ENCODE measurements at regions not wholly inside any gene's neighbourhood (a gene's known extent, or its start where the extent isn't known, plus 50 kb on each side); places are given as distances from the start of the nearest gene placed in this dataset.

- TF ChIP-seq POLR2A (IDR thresholded peaks at IDR 0.05; ENCODE audit: low read depth, low read length) (no peak), EP300 (IDR thresholded peaks at IDR 0.05; ENCODE audit: borderline replicate concordance in 1 of 2, control insufficient read depth in 1 of 2, low read depth in 2 of 2, low read length in 2 of 2) (no peak), KDM1A (IDR thresholded peaks at IDR 0.05; ENCODE audit: borderline replicate concordance) (no peak), YY1 (IDR thresholded peaks at IDR 0.05; ENCODE audit: low read depth, low read length) (no peak), RFX5 (IDR thresholded peaks at IDR 0.05; ENCODE audit: low read depth, low read length) (no peak), ATF3 (IDR thresholded peaks at IDR 0.05; ENCODE audit: borderline replicate concordance, extremely low read depth, low read depth, low read length) (no peak)
- TF ChIP-seq, protein P1, sequence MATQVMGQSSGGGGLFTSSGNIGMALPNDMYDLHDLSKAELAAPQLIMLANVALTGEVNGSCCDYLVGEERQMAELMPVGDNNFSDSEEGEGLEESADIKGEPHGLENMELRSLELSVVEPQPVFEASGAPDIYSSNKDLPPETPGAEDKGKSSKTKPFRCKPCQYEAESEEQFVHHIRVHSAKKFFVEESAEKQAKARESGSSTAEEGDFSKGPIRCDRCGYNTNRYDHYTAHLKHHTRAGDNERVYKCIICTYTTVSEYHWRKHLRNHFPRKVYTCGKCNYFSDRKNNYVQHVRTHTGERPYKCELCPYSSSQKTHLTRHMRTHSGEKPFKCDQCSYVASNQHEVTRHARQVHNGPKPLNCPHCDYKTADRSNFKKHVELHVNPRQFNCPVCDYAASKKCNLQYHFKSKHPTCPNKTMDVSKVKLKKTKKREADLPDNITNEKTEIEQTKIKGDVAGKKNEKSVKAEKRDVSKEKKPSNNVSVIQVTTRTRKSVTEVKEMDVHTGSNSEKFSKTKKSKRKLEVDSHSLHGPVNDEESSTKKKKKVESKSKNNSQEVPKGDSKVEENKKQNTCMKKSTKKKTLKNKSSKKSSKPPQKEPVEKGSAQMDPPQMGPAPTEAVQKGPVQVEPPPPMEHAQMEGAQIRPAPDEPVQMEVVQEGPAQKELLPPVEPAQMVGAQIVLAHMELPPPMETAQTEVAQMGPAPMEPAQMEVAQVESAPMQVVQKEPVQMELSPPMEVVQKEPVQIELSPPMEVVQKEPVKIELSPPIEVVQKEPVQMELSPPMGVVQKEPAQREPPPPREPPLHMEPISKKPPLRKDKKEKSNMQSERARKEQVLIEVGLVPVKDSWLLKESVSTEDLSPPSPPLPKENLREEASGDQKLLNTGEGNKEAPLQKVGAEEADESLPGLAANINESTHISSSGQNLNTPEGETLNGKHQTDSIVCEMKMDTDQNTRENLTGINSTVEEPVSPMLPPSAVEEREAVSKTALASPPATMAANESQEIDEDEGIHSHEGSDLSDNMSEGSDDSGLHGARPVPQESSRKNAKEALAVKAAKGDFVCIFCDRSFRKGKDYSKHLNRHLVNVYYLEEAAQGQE (IDR thresholded peaks at IDR 0.05; ENCODE audit: low read depth, low read length): no peak
- TF ChIP-seq, protein P2, sequence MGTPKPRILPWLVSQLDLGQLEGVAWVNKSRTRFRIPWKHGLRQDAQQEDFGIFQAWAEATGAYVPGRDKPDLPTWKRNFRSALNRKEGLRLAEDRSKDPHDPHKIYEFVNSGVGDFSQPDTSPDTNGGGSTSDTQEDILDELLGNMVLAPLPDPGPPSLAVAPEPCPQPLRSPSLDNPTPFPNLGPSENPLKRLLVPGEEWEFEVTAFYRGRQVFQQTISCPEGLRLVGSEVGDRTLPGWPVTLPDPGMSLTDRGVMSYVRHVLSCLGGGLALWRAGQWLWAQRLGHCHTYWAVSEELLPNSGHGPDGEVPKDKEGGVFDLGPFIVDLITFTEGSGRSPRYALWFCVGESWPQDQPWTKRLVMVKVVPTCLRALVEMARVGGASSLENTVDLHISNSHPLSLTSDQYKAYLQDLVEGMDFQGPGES (IDR thresholded peaks at IDR 0.05): no peak
Observed at GRCh38 chr5:111636736-111637135, 120.3 kb downstream of the NREP start.
